A549 (cell line): ENCODE measurements at regions not wholly inside any gene's neighbourhood (a gene's known extent, or its start where the extent isn't known, plus 50 kb on each side); places are given as distances from the start of the nearest gene placed in this dataset.

Experiments used
- ATAC-seq, 2 experiments: fragments of 200-7000 bp in 1 of 2; fragments of >200 bp in 1 of 2; cut with Nextera tagmentation in 1 of 2; cut with Tn5 transposase in 1 of 2; 3 replicates each; pipeline versions ENCODE4 v1.8.0 to v1.9.1; 2018 to 2020; ENCODE audit warnings: mild to moderate bottlenecking in 1 of 2, moderate library complexity in 1 of 2
- CTCF ChIA-PET: fragments of 300-600 bp; sonication (Branson Sonifier 250); formaldehyde crosslinking; extraction: SDS; loops from one replicate; lab custom pipeline; 2021; ENCODE audit warnings: antibody characterized with exemption, inconsistent platforms; lab: Yijun Ruan, JAX
- POLR2A ChIA-PET: fragments of 350-600 bp; formaldehyde crosslinking; extraction: SDS; loops from one replicate; lab custom pipeline; 2021; ENCODE audit warnings: antibody characterized with exemption, inconsistent platforms; lab: Yijun Ruan, JAX
- DNase-seq, 2 experiments: peaks; one replicate each; pipeline versions ENCODE4 v3.0.0 to v3.0.0-alpha.2; 2011 to 2016; ENCODE audit warnings: low read depth in 1 of 2, low spot score in 1 of 2
- FAIRE-seq: peaks from 2 replicates; lab custom pipeline; 2011; peaks lifted over from hg19 to GRCh38; lab: Jason Lieb, UNC
- H3K27ac ChIP-seq, 2 experiments: fragments of >200 bp; sonication (Bioruptor Twin); formaldehyde crosslinking; 3 replicates each; pipeline ENCODE4 v1.5.1; 2016 to 2017
- H3K4me1 ChIP-seq: fragments of >200 bp; sonication (Bioruptor Twin); formaldehyde crosslinking; 3 replicates; pipeline ENCODE4 v1.6.1; 2016
- H3K4me2 ChIP-seq: fragments of >200 bp; sonication (Bioruptor Twin); formaldehyde crosslinking; 3 replicates; pipeline ENCODE4 v1.6.1; 2016
- H3K4me3 ChIP-seq: fragments of >200 bp; sonication (Bioruptor Twin); formaldehyde crosslinking; 3 replicates; pipeline ENCODE4 v1.5.1; 2016
- H3K9me3 ChIP-seq: fragments of >200 bp; sonication (Bioruptor Twin); formaldehyde crosslinking; 3 replicates; pipeline ENCODE4 v1.6.1; 2016
- BHLHE40 ChIP-seq: IDR thresholded peaks from 2 replicates; pipeline ENCODE4 v1.6.1; 2012; ENCODE audit warnings: low read depth, low read length, inconsistent platforms
- CBX2 ChIP-seq: fragments of 200-600 bp; sonication (generic); IDR thresholded peaks from 2 replicates; pipeline ENCODE4 v1.6.1; 2016; ENCODE audit warnings: low read depth, mild to moderate bottlenecking, borderline replicate concordance
- CEBPB ChIP-seq, 2 experiments: fragments of >200 bp in 1 of 2; sonication (Bioruptor Twin) in 1 of 2; formaldehyde crosslinking in 1 of 2; IDR thresholded peaks; 2 replicates each; pipeline ENCODE4 v1.6.1; 2012 to 2016
- EP300 ChIP-seq, 2 experiments: fragments of >200 bp; sonication (Bioruptor Twin); formaldehyde crosslinking; IDR thresholded peaks; 2 replicates in 1 of 2; 3 replicates in 1 of 2; pipeline ENCODE4 v1.6.1; 2016 to 2017
- HOXA7 ChIP-seq: fragments of 250-450 bp; sonication (Bioruptor Pico); IDR thresholded peaks from 2 replicates; pipeline ENCODE4 v1.5.0; 2020; ENCODE audit warnings: mild to moderate bottlenecking, moderate library complexity
- MAFK ChIP-seq: fragments of 450-650 bp; IDR thresholded peaks from 2 replicates; pipeline ENCODE4 v1.6.1; 2014; ENCODE audit not compliant: partially characterized antibody
- NFE2L2 ChIP-seq: fragments of 150-350 bp; conservative IDR thresholded peaks from 2 replicates; pipeline ENCODE4 v1.6.1; 2014; ENCODE audit warnings: low read length
- PHF8 ChIP-seq: fragments of 200-600 bp; sonication (generic); IDR thresholded peaks from 2 replicates; pipeline ENCODE4 v1.6.1; 2016; ENCODE audit warnings: low read depth, mild to moderate bottlenecking, antibody characterized with exemption, moderate library complexity, borderline replicate concordance
- RFX5 ChIP-seq: fragments of 450-650 bp; IDR thresholded peaks from 2 replicates; pipeline ENCODE4 v1.7.1; 2014; ENCODE audit warnings: antibody characterized with exemption, mild to moderate bottlenecking, moderate library complexity
- SREBF2 ChIP-seq: fragments of 450-650 bp; IDR thresholded peaks from 2 replicates; pipeline ENCODE4 v1.6.1; 2014; ENCODE audit warnings: mild to moderate bottlenecking, moderate library complexity
- TP53 ChIP-seq: fragments of 250-450 bp; sonication (Bioruptor Pico); IDR thresholded peaks from 2 replicates; pipeline ENCODE4 v1.5.0; 2021; ENCODE audit warnings: mild to moderate bottlenecking, moderate library complexity
- ZNF302 ChIP-seq: fragments of 250-450 bp; sonication (Bioruptor Pico); IDR thresholded peaks from 2 replicates; pipeline ENCODE4 v1.9.0; 2021; ENCODE audit warnings: inconsistent platforms, mild to moderate bottlenecking, moderate library complexity
- WGBS: methylation state at CpG from one replicate; pipeline ENCODE4 v1.1.6; 2017; ENCODE audit errors: missing lambda C conversion rate; 5-methylcytosine and 5-hydroxymethylcytosine counted together
- TF ChIP-seq, protein P1 (sequence below): fragments of >200 bp; sonication (Bioruptor Twin); formaldehyde crosslinking; IDR thresholded peaks from 3 replicates; pipeline ENCODE4 v1.5.1; 2016
- TF ChIP-seq, protein P2 (sequence below): IDR thresholded peaks from 2 replicates; pipeline ENCODE4 v1.6.1; 2012
- TF ChIP-seq, protein P3 (sequence below): fragments of 200-600 bp; sonication (generic); IDR thresholded peaks from 2 replicates; pipeline ENCODE4 v1.6.1; 2016; ENCODE audit warnings: antibody characterized with exemption, mild to moderate bottlenecking, moderate library complexity
- TF ChIP-seq, protein P4 (sequence below): fragments of 250-450 bp; sonication (Bioruptor Pico); IDR thresholded peaks from 2 replicates; pipeline ENCODE4 v1.5.0; 2021; ENCODE audit warnings: mild to moderate bottlenecking, moderate library complexity, borderline replicate concordance

DNA sequence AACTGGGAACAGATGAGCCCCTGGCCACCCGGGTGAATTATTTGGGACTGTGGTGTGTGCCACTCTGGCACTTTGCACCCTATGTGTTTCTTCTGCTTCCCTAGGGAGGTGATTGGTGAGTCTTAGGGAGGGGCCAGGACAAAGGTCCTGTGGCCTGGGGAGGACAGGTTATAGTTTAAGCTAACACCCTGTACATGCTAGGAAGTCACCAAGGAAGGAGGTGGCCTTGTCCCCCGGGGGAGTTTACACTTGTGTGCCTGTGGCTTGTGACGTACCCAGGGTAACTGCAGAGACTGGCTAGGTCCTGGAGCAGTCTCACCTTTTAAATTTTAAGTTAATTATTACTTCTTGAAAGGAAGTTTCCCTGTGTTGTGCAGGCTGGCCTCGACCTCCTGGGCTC lies 196.2 kb downstream of the BAMBI start (continued):
- TF ChIP-seq, protein P1, sequence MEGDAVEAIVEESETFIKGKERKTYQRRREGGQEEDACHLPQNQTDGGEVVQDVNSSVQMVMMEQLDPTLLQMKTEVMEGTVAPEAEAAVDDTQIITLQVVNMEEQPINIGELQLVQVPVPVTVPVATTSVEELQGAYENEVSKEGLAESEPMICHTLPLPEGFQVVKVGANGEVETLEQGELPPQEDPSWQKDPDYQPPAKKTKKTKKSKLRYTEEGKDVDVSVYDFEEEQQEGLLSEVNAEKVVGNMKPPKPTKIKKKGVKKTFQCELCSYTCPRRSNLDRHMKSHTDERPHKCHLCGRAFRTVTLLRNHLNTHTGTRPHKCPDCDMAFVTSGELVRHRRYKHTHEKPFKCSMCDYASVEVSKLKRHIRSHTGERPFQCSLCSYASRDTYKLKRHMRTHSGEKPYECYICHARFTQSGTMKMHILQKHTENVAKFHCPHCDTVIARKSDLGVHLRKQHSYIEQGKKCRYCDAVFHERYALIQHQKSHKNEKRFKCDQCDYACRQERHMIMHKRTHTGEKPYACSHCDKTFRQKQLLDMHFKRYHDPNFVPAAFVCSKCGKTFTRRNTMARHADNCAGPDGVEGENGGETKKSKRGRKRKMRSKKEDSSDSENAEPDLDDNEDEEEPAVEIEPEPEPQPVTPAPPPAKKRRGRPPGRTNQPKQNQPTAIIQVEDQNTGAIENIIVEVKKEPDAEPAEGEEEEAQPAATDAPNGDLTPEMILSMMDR, result no peak

DNA sequence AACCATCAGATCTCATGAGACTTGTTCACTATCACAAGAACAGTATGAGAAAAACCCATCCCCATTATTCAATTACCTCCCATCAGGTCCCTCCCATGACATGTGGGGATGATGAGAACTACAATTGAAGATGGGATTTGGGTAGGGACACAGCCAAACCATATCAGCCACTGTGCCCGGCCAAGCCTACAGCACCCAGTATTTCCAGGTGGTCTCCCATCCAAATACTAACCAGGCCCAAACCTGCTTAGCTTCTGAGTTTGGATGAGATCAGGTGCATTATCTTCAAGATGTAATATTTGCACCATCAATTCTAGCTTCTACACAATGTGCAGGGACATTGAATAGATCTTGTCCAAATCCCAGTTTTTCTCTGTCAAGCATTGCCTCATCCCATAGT lies 196.9 kb downstream of the BAMBI start:
- WGBS, result 100% methylated on average over 1 of the region's 1 CpG

DNA sequence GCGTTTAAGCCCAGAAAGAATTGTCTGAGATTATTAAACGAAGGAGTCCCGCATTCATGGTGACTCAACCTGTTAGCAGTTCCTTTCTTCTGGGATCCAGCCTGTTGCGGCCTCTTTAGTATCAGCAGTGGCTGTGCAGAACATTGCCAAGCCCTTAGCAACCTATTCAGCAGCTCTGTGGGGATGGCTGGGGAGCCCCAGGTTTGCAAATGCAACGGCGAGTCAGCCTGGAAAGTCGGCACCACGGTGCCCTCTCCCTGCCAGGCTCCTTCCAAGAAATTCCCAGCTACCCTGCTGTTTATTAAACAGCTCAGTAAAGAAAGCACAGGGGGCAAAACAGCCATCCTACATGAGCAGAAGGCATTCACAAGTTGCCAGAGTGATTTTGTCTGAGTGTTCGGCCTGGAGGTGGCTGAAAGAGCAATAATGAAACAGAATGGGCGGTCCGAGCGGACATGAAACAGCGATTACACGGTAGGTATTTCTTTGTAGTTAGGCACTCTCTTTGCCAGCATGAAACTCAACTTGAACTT lies 198.3 kb downstream of the BAMBI start:
- peak; percentile 50; a peak in 3 of 6 replicates for ATAC-seq
- 68% methylated on average over 13 of the region's 14 CpGs for WGBS

More for the DNA sequence above, 196.9 kb downstream of the BAMBI start:
- H3K27ac ChIP-seq, result no peak overlapping the region
- no peak overlapping the region for H3K4me2 ChIP-seq
- no peak overlapping the region for H3K4me3 ChIP-seq
- ATAC-seq (no peak), DNase-seq (no peak), FAIRE-seq (no peak)
- H3K9me3 ChIP-seq, result no peaks in the 10 kb centered on the region
- ChIA-PET POLR2A (no interaction called here), CTCF (no interaction called here)
- TF ChIP-seq MAFK (no peak), PHF8 (no peak), RFX5 (no peak), SREBF2 (no peak), BHLHE40 (no peak), ZNF302 (no peak), CEBPB (IDR thresholded peaks at IDR 0.05) (no peak), EP300 (IDR thresholded peaks at IDR 0.05) (no peak), HOXA7 (no peak), CBX2 (no peak)
- TF ChIP-seq, protein P2, sequence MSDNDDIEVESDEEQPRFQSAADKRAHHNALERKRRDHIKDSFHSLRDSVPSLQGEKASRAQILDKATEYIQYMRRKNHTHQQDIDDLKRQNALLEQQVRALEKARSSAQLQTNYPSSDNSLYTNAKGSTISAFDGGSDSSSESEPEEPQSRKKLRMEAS, result no peak
- TF ChIP-seq, protein P3, sequence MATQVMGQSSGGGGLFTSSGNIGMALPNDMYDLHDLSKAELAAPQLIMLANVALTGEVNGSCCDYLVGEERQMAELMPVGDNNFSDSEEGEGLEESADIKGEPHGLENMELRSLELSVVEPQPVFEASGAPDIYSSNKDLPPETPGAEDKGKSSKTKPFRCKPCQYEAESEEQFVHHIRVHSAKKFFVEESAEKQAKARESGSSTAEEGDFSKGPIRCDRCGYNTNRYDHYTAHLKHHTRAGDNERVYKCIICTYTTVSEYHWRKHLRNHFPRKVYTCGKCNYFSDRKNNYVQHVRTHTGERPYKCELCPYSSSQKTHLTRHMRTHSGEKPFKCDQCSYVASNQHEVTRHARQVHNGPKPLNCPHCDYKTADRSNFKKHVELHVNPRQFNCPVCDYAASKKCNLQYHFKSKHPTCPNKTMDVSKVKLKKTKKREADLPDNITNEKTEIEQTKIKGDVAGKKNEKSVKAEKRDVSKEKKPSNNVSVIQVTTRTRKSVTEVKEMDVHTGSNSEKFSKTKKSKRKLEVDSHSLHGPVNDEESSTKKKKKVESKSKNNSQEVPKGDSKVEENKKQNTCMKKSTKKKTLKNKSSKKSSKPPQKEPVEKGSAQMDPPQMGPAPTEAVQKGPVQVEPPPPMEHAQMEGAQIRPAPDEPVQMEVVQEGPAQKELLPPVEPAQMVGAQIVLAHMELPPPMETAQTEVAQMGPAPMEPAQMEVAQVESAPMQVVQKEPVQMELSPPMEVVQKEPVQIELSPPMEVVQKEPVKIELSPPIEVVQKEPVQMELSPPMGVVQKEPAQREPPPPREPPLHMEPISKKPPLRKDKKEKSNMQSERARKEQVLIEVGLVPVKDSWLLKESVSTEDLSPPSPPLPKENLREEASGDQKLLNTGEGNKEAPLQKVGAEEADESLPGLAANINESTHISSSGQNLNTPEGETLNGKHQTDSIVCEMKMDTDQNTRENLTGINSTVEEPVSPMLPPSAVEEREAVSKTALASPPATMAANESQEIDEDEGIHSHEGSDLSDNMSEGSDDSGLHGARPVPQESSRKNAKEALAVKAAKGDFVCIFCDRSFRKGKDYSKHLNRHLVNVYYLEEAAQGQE, result no peak
- H3K4me1 ChIP-seq, result peaks cover 13% of the 10 kb centered on the region

More for the DNA sequence above, 198.3 kb downstream of the BAMBI start:
- DNase-seq (peak in 1 of 2 experiments; percentile 24), FAIRE-seq (no peak)
- H3K4me1 ChIP-seq, result peaks cover 13% of the 10 kb centered on the region
- H3K4me3 ChIP-seq, result no peak overlapping the region
- TF ChIP-seq, protein P3, result no peak
- TF ChIP-seq TP53 (CRISPR knock-in tag) (no peak), PHF8 (no peak), NFE2L2 (no peak), BHLHE40 (no peak)
- TF ChIP-seq, protein P4, sequence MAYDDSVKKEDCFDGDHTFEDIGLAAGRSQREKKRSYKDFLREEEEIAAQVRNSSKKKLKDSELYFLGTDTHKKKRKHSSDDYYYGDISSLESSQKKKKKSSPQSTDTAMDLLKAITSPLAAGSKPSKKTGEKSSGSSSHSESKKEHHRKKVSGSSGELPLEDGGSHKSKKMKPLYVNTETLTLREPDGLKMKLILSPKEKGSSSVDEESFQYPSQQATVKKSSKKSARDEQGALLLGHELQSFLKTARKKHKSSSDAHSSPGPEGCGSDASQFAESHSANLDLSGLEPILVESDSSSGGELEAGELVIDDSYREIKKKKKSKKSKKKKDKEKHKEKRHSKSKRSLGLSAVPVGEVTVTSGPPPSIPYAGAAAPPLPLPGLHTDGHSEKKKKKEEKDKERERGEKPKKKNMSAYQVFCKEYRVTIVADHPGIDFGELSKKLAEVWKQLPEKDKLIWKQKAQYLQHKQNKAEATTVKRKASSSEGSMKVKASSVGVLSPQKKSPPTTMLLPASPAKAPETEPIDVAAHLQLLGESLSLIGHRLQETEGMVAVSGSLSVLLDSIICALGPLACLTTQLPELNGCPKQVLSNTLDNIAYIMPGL (CRISPR knock-in tag), result no peak
- TF ChIP-seq, all 56 proteins: peak for 0
- CTCF ChIA-PET, result interaction anchor here (0.8 to 1.6 kb wide), 4 partner anchors 25 to 212 kb away, joined by 3 to 6 read pairs (median 4); no protein-coding TSS in a partner anchor
- Histone ChIP-seq H3K4me2 (peak overlapping the region; percentile 43), H3K27ac (peak overlapping the region in 1 of 2 experiments; percentile 53; a peak in 3 of 6 replicates), H3K9me3 (no peaks in the 10 kb centered on the region)
- POLR2A ChIA-PET, result interaction anchor here (1.0 kb wide), 1 partner anchor 40 kb away, joined by 3 read pairs; no protein-coding TSS in a partner anchor
